Mesothelial cell of epicardium (in vitro differentiated cells): ENCODE measurements at regions not wholly inside any gene's neighbourhood (a gene's known extent, or its start where the extent isn't known, plus 50 kb on each side); places are given as distances from the start of the nearest gene placed in this dataset.

Source experiments
- DNase-seq, 2 experiments: peaks; one replicate each; pipeline ENCODE4 v3.0.0; 2021; ENCODE audit warnings: low spot score in 2 of 2; ENCODE audit not compliant: unreplicated experiment in 2 of 2
- H3K27ac Mint-ChIP-seq: 2 replicates; pipeline ENCODE4 v1.8.0; 2021; ENCODE audit warnings: mixed read lengths
- H3K27me3 Mint-ChIP-seq: 2 replicates; pipeline ENCODE4 v1.8.0; 2021; ENCODE audit warnings: low read depth, mixed read lengths
- H3K36me3 Mint-ChIP-seq: 2 replicates; pipeline ENCODE4 v1.8.0; 2021; ENCODE audit warnings: mixed read lengths
- H3K4me1 Mint-ChIP-seq: 2 replicates; pipeline ENCODE4 v1.8.0; 2021; ENCODE audit warnings: mixed read lengths
- H3K4me3 Mint-ChIP-seq: 2 replicates; pipeline ENCODE4 v1.8.0; 2021; ENCODE audit warnings: mild to moderate bottlenecking, moderate library complexity, mixed read lengths
- H3K9me3 Mint-ChIP-seq: 2 replicates; pipeline ENCODE4 v1.8.0; 2021; ENCODE audit warnings: mixed read lengths
- TF ChIP-seq, protein P1 (sequence below): fragments of 200-600 bp; sonication (generic); IDR thresholded peaks from one replicate; pipeline ENCODE4 v1.5.0; 2021; ENCODE audit warnings: antibody characterized with exemption; ENCODE audit not compliant: unreplicated experiment

DNA sequence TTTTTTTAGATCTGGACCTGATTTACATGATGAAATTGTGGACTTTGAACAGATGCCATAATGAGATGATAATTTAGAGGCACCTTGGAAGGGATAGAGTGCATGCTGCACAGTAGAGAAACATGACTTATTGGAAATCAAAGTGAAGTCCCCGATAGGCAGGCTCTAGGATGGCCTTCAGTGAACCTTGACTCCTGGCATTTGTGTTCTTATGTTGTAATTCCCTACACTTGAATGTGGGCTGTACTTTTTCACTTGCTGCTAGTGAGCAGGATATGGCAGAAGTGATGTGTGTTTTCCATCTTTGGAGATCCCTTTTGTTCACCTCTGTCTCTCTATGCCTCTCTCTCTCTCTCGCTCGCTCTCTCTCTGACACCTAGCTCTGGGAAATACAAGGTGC, 1614.6 kb downstream of the PCDH9 start:
- peaks cover 2% of the 10 kb centered on the region for H3K36me3 Mint-ChIP-seq

DNA sequence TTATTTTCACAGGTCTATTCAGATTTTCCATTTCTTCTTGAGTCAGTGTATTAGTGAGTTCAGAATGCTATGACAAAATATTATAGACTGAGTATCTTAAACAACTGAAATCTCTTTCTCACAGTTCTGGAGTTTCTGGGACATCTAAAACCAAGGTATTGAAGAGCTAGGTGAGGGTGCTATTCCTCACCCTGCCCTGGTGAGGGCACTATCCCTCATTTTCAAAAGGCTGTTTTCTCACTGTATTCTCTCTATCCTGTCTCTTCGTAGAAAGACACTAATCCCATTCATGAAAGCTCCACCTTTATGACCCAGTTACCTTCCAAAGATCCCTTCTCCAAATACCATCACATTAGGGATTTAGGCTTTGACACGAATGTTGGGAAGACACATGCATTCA, 1617.1 kb downstream of the PCDH9 start:
- no peaks in the 10 kb centered on the region for H3K27me3 Mint-ChIP-seq
- DNase-seq, result no peak

More for the DNA sequence above, 1614.6 kb downstream of the PCDH9 start:
- Mint-ChIP-seq H3K27me3 (no peaks in the 10 kb centered on the region), H3K9me3 (peaks cover 20% of the 10 kb centered on the region), H3K4me1 (no peaks in the 10 kb centered on the region), H3K4me3 (no peak overlapping the region), H3K27ac (no peak overlapping the region)
- TF ChIP-seq, protein P1, sequence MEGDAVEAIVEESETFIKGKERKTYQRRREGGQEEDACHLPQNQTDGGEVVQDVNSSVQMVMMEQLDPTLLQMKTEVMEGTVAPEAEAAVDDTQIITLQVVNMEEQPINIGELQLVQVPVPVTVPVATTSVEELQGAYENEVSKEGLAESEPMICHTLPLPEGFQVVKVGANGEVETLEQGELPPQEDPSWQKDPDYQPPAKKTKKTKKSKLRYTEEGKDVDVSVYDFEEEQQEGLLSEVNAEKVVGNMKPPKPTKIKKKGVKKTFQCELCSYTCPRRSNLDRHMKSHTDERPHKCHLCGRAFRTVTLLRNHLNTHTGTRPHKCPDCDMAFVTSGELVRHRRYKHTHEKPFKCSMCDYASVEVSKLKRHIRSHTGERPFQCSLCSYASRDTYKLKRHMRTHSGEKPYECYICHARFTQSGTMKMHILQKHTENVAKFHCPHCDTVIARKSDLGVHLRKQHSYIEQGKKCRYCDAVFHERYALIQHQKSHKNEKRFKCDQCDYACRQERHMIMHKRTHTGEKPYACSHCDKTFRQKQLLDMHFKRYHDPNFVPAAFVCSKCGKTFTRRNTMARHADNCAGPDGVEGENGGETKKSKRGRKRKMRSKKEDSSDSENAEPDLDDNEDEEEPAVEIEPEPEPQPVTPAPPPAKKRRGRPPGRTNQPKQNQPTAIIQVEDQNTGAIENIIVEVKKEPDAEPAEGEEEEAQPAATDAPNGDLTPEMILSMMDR, result no peak
- DNase-seq, result no peak

DNA sequence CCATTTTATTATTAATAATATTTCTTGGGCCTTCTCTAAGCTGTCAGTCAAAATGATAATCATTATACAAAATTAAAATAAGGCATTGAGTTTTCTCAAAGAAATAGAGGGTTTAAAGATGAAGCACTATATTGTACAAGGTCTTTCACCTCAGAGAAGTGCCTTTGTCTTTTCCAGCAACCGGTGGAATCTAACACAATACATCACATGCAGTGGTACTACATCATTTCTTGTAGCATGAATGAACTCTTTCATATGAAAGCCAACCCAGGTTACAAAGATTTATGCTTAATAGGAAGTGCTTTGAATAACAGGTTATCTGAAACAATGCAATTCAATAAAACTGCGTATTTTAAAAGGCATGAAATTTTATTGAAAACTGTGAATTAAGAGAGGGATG, 1620.8 kb downstream of the PCDH9 start:
- peaks cover 24% of the 10 kb centered on the region for H3K9me3 Mint-ChIP-seq
- TF ChIP-seq, protein P1, result no peak
- no peak overlapping the region for H3K4me3 Mint-ChIP-seq
- peaks cover 13% of the 10 kb centered on the region for H3K4me1 Mint-ChIP-seq
- peaks cover 3% of the 10 kb centered on the region for H3K36me3 Mint-ChIP-seq
- H3K27me3 Mint-ChIP-seq, result no peaks in the 10 kb centered on the region
- DNase-seq, result no peak
- no peak overlapping the region for H3K27ac Mint-ChIP-seq

More for the DNA sequence above, 1617.1 kb downstream of the PCDH9 start:
- Mint-ChIP-seq H3K36me3 (peaks cover 2% of the 10 kb centered on the region), H3K4me1 (peaks cover 4% of the 10 kb centered on the region), H3K9me3 (peaks cover 16% of the 10 kb centered on the region), H3K4me3 (no peak overlapping the region), H3K27ac (no peak overlapping the region)
- TF ChIP-seq, protein P1, result no peak

DNA sequence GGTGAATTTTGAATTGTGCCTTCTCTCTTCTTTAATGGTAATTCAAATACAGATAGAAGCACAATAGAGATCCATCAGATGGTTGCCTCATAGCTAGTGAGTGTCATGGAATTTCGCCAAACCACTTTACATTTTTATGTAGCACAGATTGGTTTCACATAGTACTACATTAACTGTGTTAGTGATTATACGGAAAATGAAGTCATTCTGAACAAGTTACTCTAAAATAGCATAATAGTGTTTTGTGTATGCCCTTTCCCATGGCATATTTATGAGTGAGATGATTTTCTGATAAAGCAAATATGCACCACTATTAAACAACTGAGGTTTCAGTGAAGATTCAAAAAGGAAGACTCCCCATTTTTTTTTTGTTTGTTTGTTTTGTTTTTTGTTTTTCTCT, 1623.5 kb downstream of the PCDH9 start:
- Mint-ChIP-seq H3K27ac (no peak overlapping the region), H3K4me1 (peaks cover 17% of the 10 kb centered on the region), H3K36me3 (peaks cover 3% of the 10 kb centered on the region), H3K9me3 (peaks cover 23% of the 10 kb centered on the region), H3K27me3 (no peaks in the 10 kb centered on the region), H3K4me3 (no peak overlapping the region)
- no peak for DNase-seq
- TF ChIP-seq, protein P1, result no peak

DNA sequence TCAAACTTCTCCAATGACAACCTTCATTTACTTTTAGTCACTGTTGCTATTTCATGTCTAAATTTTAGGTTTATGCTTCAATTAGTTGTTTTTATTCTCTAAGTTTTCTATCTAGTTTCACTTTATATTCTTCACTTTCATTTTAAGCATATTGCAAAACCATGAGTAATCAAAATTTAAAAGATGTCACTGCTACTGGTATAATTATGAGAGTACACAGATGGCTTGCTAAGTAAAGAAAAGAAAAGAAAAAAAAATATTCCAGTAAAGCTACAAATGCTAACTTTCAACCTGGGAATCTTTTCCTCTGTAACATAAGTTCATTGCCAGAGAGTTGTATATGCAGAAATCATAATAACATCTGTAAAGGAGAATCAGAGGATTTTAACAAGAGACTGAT, 1624.7 kb downstream of the PCDH9 start:
- H3K27me3 Mint-ChIP-seq, result no peaks in the 10 kb centered on the region
- H3K4me1 Mint-ChIP-seq, result peaks cover 17% of the 10 kb centered on the region
- H3K27ac Mint-ChIP-seq, result no peak overlapping the region
- no peak overlapping the region for H3K4me3 Mint-ChIP-seq
- H3K36me3 Mint-ChIP-seq, result peaks cover 3% of the 10 kb centered on the region
- no peak for DNase-seq
- H3K9me3 Mint-ChIP-seq, result peaks cover 27% of the 10 kb centered on the region
- TF ChIP-seq, protein P1, result no peak

DNA sequence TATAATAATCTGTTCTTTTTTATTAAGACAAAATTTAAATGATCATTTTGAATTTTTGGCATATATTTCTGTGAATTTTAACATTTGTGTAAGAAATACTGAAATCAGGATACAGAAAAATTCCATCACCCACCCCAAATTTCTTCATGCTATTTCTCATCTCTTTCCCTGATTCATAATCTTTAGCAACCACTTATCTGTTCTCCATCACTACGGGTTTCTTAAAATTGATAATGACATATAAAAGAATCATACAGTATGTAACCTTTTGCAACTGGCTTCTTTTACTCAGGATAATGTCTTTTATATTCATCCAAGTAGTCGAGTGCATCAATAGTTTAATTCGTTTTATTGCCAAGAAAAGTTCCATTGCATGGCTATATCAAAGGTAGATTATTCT, 1627.0 kb downstream of the PCDH9 start:
- no peaks in the 10 kb centered on the region for H3K27me3 Mint-ChIP-seq
- TF ChIP-seq, protein P1, result no peak
- no peak overlapping the region for H3K27ac Mint-ChIP-seq
- H3K9me3 Mint-ChIP-seq, result peaks cover 35% of the 10 kb centered on the region
- no peak for DNase-seq
- peaks cover 17% of the 10 kb centered on the region for H3K4me1 Mint-ChIP-seq
- H3K36me3 Mint-ChIP-seq, result peaks cover 5% of the 10 kb centered on the region
- H3K4me3 Mint-ChIP-seq, result no peak overlapping the region
